Upper lobe of left lung (tissue), 6 donors: ENCODE measurements at regions not wholly inside any gene's neighbourhood (a gene's known extent, or its start where the extent isn't known, plus 50 kb on each side); places are given as distances from the start of the nearest gene placed in this dataset.

Source experiments
- ATAC-seq, 2 donors: fragments of 200-7000 bp; cut with Tn5 transposase; one replicate each; pipeline ENCODE4 v1.9.1; 2022; ENCODE audit warnings: mild to moderate bottlenecking in 2 of 2, moderate library complexity in 2 of 2; ENCODE audit not compliant: low FRiP score in 2 of 2
- DNase-seq, 2 donors: peaks; one replicate each; pipeline ENCODE4 v3.0.0-alpha.2; 2019 to 2020
- H3K27ac ChIP-seq, 4 donors: fragments of 200-600 bp; sonication (generic); one replicate each; pipeline ENCODE4 v1.5.1; 2016 to 2019
- H3K27me3 ChIP-seq, 4 donors: fragments of 200-600 bp; sonication (generic); one replicate each; pipeline ENCODE4 v1.5.1; 2017 to 2019
- H3K36me3 ChIP-seq, 4 donors: fragments of 200-600 bp; sonication (generic); one replicate each; pipeline ENCODE4 v1.5.1; 2016 to 2019
- H3K4me1 ChIP-seq, 4 donors: fragments of 200-600 bp; sonication (generic); one replicate each; pipeline ENCODE4 v1.5.1; 2018 to 2019
- H3K4me3 ChIP-seq, 4 donors: fragments of 200-600 bp; sonication (generic); one replicate each; pipeline ENCODE4 v1.5.1; 2017 to 2019; ENCODE audit warnings: mild to moderate bottlenecking in 2 of 4, moderate library complexity in 1 of 4
- H3K9me3 ChIP-seq, 4 donors: fragments of 200-600 bp; sonication (generic); one replicate each; pipeline ENCODE4 v1.5.1; 2018 to 2019
- EP300 ChIP-seq, 4 donors: sonication (generic); formaldehyde crosslinking; IDR thresholded peaks; one replicate each; pipeline ENCODE4 v1.5.1; 2017; ENCODE audit warnings: antibody characterized with exemption in 4 of 4, control low read depth in 2 of 4
- POLR2A ChIP-seq, 4 donors: fragments of 450-650 bp; IDR thresholded peaks; one replicate each; pipeline ENCODE4 v1.5.1; 2016 to 2017; ENCODE audit warnings: antibody characterized with exemption in 4 of 4, mild to moderate bottlenecking in 2 of 4
- POLR2AphosphoS5 ChIP-seq, 2 donors: sonication (generic); formaldehyde crosslinking; IDR thresholded peaks; one replicate each; pipeline ENCODE4 v1.5.1; 2017; ENCODE audit warnings: antibody characterized with exemption in 2 of 2
- WGBS, 2 donors: methylation state at CpG; one replicate each; pipeline ENCODE4 v1.1.5; 2017 to 2018; 5-methylcytosine and 5-hydroxymethylcytosine counted together
- TF ChIP-seq, protein P1 (sequence below), 6 experiments: fragments of 450-650 bp in 4 of 6; fragments of 200-600 bp in 2 of 6; sonication (generic) in 2 of 6; IDR thresholded peaks; one replicate each; pipeline ENCODE4 v1.5.1; 2016 to 2019; ENCODE audit warnings: antibody characterized with exemption in 6 of 6
- donor health status: DM: no; HTN: no; CAD: no; lungs with moderate emphysema.
- donor health status: DM: no; HTN: yes; CAD: no; lungs with severe emphysema.

DNA sequence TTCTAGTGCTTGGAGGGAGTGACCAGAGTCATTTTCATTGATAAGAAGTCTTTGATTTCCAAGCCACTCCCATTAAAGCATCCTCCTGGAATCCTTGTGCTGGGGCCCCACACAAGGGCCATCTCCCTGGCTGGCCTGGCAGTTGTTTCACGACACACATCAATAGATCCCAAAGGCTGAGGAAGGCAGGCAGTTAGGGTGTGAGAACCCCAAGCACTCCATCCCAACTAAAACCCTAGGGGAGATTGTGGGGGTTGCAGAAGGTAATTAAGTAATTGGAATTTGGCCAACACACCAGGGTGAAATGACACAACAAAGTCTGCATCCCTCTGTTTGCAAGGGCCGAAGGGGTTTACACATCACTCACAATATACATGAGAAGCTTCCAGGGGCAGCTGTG lies 578.1 kb upstream of the SYT4 start:
- Histone ChIP-seq H3K4me1 (no peaks in the 10 kb centered on the region), H3K27ac (no peak overlapping the region), H3K4me3 (no peak overlapping the region), H3K9me3 (no peaks in the 10 kb centered on the region), H3K36me3 (no peaks in the 10 kb centered on the region), H3K27me3 (no peaks in the 10 kb centered on the region)
- DNase-seq (no peak), ATAC-seq (no peak)
- 68 to 91% methylated on average over 2 of the region's 2 CpGs for WGBS, 2 donors
- no peak for TF ChIP-seq POLR2A (IDR thresholded peaks at IDR 0.05)
- TF ChIP-seq EP300 (IDR thresholded peaks at IDR 0.05): no peak
- TF ChIP-seq, protein P1, sequence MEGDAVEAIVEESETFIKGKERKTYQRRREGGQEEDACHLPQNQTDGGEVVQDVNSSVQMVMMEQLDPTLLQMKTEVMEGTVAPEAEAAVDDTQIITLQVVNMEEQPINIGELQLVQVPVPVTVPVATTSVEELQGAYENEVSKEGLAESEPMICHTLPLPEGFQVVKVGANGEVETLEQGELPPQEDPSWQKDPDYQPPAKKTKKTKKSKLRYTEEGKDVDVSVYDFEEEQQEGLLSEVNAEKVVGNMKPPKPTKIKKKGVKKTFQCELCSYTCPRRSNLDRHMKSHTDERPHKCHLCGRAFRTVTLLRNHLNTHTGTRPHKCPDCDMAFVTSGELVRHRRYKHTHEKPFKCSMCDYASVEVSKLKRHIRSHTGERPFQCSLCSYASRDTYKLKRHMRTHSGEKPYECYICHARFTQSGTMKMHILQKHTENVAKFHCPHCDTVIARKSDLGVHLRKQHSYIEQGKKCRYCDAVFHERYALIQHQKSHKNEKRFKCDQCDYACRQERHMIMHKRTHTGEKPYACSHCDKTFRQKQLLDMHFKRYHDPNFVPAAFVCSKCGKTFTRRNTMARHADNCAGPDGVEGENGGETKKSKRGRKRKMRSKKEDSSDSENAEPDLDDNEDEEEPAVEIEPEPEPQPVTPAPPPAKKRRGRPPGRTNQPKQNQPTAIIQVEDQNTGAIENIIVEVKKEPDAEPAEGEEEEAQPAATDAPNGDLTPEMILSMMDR (IDR thresholded peaks at IDR 0.05): no peak
- TF ChIP-seq POLR2AphosphoS5 (IDR thresholded peaks at IDR 0.05): no peak

DNA sequence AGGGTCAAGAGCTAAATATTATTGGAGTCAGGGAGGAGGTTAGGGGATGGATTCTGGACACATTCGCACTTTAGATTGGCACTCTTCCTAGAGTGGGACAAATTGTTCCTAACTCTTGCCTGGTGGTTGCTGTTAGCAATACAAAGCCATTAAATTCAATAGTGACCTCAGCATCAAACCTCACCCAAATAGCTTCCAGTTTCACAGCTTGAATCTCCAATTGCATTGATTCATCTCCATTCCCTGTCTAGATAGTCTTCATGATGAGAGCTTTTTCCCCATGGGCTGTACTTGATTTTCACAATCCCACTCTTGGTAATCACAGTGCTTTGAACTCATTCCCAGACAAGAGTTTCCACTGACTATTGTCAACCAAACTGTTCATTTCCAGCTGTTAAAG lies 585.9 kb upstream of the SYT4 start:
- ATAC-seq: peak in 1 of 2 donors; percentile 95
- no peaks in the 10 kb centered on the region for H3K27me3 ChIP-seq
- H3K9me3 ChIP-seq: no peaks in the 10 kb centered on the region
- DNase-seq: no peak
- no peaks in the 10 kb centered on the region for H3K4me1 ChIP-seq
- H3K27ac ChIP-seq: no peak overlapping the region
- H3K4me3 ChIP-seq: no peak overlapping the region
- TF ChIP-seq POLR2A (IDR thresholded peaks at IDR 0.05): no peak
- 74 to 81% methylated on average over 1 of the region's 1 CpG for WGBS, 2 donors
- H3K36me3 ChIP-seq: no peaks in the 10 kb centered on the region

DNA sequence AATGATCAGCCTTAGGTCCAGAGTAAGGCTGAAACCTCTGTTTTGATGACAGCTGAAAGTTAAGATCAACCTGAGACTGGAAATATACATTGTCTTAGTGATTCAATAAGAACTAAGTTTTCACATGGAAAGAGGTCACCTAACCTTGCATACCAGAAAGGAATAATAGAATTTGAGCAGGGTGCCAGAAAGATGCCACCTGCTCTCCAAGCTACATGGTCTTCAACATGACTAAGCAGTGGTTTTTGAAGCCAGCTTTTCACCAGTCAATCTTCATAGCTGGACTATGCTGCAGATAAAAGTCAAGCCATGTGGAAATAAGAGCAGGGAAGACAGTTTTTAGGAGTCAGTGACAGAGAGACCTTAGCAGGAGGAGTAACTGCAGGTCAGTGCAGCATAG lies 589.4 kb upstream of the SYT4 start:
- Histone ChIP-seq H3K9me3 (no peaks in the 10 kb centered on the region), H3K27me3 (no peaks in the 10 kb centered on the region), H3K36me3 (no peaks in the 10 kb centered on the region), H3K4me1 (peaks cover 0 to 11% (median 0%) of the 10 kb centered on the region in 4 donors), H3K27ac (no peak overlapping the region), H3K4me3 (no peak overlapping the region)
- no peak for TF ChIP-seq POLR2A (IDR thresholded peaks at IDR 0.05)
- TF ChIP-seq EP300 (IDR thresholded peaks at IDR 0.05): no peak
- no peak for TF ChIP-seq POLR2AphosphoS5 (IDR thresholded peaks at IDR 0.05)
- TF ChIP-seq, protein P1 (IDR thresholded peaks at IDR 0.05): no peak
- DNase-seq (no peak), ATAC-seq (no peak)

DNA sequence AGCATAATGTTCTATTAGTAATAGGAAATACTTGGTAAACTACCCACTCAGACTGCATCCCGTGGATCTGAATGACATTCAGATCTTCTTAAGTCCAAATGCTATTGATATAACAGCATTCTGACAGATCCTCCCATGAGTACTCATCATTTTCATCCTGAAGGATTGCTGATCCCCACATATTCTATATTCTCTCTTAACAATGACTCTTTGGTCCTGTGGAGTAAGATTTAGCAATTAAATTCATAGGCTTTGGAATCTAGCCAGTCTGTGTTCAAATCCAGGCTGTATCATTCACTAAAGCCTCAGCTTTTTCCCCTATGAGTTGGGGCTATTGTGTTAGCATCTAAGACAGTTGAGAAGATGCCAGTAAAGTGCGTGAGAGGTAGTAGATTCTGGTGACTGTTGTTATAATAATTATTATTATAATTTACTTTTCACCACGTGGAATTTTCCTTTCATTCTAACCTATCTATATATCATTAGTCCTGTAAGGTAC lies 591.3 kb upstream of the SYT4 start:
- TF ChIP-seq EP300 (IDR thresholded peaks at IDR 0.05): no peak
- TF ChIP-seq POLR2AphosphoS5 (IDR thresholded peaks at IDR 0.05): no peak
- H3K4me3 ChIP-seq: no peak overlapping the region
- no peaks in the 10 kb centered on the region for H3K9me3 ChIP-seq
- WGBS, 2 donors: 65 to 72% methylated on average over 3 of the region's 3 CpGs
- H3K36me3 ChIP-seq: no peaks in the 10 kb centered on the region
- H3K4me1 ChIP-seq: peaks cover 0 to 11% (median 0%) of the 10 kb centered on the region in 4 donors
- ATAC-seq (no peak), DNase-seq (no peak)
- H3K27me3 ChIP-seq: no peaks in the 10 kb centered on the region
- no peak overlapping the region for H3K27ac ChIP-seq

DNA sequence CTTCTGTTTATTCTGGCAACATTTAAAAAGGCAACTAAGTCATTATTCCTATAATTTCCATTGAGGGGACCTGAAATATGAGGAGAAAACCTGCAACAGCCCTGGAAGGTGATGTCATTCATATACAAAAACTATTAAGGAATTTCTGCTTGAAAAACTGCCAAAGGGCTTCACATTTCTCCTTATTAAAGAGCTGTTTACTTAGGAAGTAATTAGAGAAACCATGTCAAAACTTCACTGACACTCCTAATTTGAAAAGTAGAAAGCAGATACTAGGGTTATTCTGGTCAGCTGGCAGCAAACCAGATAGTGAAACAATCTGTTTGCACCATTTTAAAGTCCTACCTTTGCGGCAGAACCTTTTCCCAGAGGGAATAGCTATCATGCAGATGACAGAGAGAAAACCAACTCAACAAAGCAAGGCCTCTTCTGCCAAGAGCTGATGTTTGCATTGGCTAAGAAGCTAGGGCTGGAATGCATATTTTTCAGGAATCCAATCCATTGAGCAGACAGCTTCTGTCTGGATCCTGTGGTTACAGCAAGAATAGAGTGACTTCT lies 592.2 kb upstream of the SYT4 start:
- DNase-seq: no peak
- Histone ChIP-seq H3K36me3 (no peaks in the 10 kb centered on the region), H3K27me3 (no peaks in the 10 kb centered on the region), H3K4me1 (peaks cover 0 to 11% (median 0%) of the 10 kb centered on the region in 4 donors), H3K4me3 (no peak overlapping the region), H3K27ac (no peak overlapping the region), H3K9me3 (no peaks in the 10 kb centered on the region)
- peak in 1 of 2 donors; percentile 75 for ATAC-seq
- 40 to 57% methylated on average over 1 of the region's 1 CpG for WGBS, 2 donors
- TF ChIP-seq, protein P1 (IDR thresholded peaks at IDR 0.05): no peak
- no peak for TF ChIP-seq POLR2AphosphoS5 (IDR thresholded peaks at IDR 0.05)
- no peak for TF ChIP-seq POLR2A (IDR thresholded peaks at IDR 0.05)
- no peak for TF ChIP-seq EP300 (IDR thresholded peaks at IDR 0.05)

DNA sequence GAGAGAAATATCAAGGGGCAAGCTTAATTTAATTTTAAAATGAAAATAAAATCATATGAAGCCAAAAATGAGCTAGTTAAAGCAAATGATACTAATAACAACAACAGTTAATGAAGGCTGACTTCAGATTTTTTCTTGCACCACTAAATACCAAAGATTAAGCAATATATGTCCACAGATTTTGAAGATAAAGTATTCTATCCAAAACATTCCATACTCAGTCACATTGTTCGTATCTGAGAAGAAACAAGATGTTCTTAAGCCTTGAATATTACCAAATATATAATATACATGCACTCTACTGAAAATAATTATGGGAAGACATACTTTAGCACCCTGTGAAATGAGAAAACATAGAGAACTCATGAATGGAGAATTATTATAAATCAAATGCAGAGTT lies 593.3 kb upstream of the SYT4 start:
- Histone ChIP-seq H3K27me3 (no peaks in the 10 kb centered on the region), H3K9me3 (no peaks in the 10 kb centered on the region), H3K4me1 (peaks cover 0 to 11% (median under 1%) of the 10 kb centered on the region in 4 donors), H3K36me3 (no peaks in the 10 kb centered on the region), H3K27ac (no peak overlapping the region), H3K4me3 (no peak overlapping the region)
- no peak for ATAC-seq
- WGBS, 2 donors: 68 to 72% methylated on average over 1 of the region's 1 CpG
- no peak for DNase-seq
- TF ChIP-seq, protein P1 (IDR thresholded peaks at IDR 0.05): no peak
